KMS-11 (cell line): ENCODE measurements at regions not wholly inside any gene's neighbourhood (a gene's known extent, or its start where the extent isn't known, plus 50 kb on each side); places are given as distances from the start of the nearest gene placed in this dataset.
A peak's percentile ranks its signal among the peaks of the same experiment; 100 is the strongest.

Source experiments
- H2AFZ ChIP-seq: fragments of 200-600 bp; sonication (generic); 2 replicates; pipeline ENCODE4 v1.6.1; 2016; ENCODE audit warnings: antibody characterized with exemption, mixed run types, low read depth
- H3K27ac ChIP-seq: fragments of 200-600 bp; sonication (generic); 2 replicates; pipeline ENCODE4 v1.6.1; 2016; ENCODE audit warnings: mild to moderate bottlenecking, mixed run types
- H3K27me3 ChIP-seq: fragments of 200-600 bp; sonication (generic); 2 replicates; pipeline ENCODE4 v1.6.1; 2017; ENCODE audit warnings: mild to moderate bottlenecking, low read depth, mixed run types, moderate library complexity; ENCODE audit not compliant: insufficient read depth
- H3K36me3 ChIP-seq: fragments of 200-600 bp; sonication (generic); 2 replicates; pipeline ENCODE4 v1.6.1; 2017; ENCODE audit warnings: mild to moderate bottlenecking, mixed run types; ENCODE audit not compliant: insufficient read depth
- H3K4me1 ChIP-seq: fragments of 200-600 bp; sonication (generic); 2 replicates; pipeline ENCODE4 v1.6.1; 2016; ENCODE audit warnings: mild to moderate bottlenecking, low read depth, mixed run types; ENCODE audit not compliant: poor library complexity, severe bottlenecking
- H3K4me2 ChIP-seq: fragments of 200-600 bp; sonication (generic); 2 replicates; pipeline ENCODE4 v1.7.0; 2016; ENCODE audit warnings: mild to moderate bottlenecking, mixed run types
- H3K4me3 ChIP-seq: fragments of 200-600 bp; sonication (generic); IDR thresholded peaks from 2 replicates; pipeline ENCODE4 v1.6.1; 2017; ENCODE audit warnings: low read depth, low read length, mixed read lengths; ENCODE audit not compliant: insufficient read depth
- H3K79me2 ChIP-seq: fragments of 200-600 bp; sonication (generic); 2 replicates; pipeline ENCODE4 v1.6.1; 2016; ENCODE audit warnings: low read depth, mixed run types; ENCODE audit not compliant: insufficient read depth
- H3K9ac ChIP-seq: fragments of 200-600 bp; sonication (generic); 2 replicates; pipeline ENCODE4 v1.6.1; 2016; ENCODE audit warnings: mild to moderate bottlenecking, mixed run types
- H4K20me1 ChIP-seq: fragments of 200-600 bp; sonication (generic); 2 replicates; pipeline ENCODE4 v1.6.1; 2016; ENCODE audit warnings: mild to moderate bottlenecking, mixed run types; ENCODE audit not compliant: insufficient read depth
- TF ChIP-seq, protein P1 (sequence below): fragments of 200-600 bp; sonication (generic); conservative IDR thresholded peaks from 2 replicates; pipeline ENCODE4 v1.6.1; 2017; ENCODE audit warnings: low read depth, mild to moderate bottlenecking, antibody characterized with exemption, low read length, moderate library complexity, mixed read lengths

GRCh38 chr16:47880653-47881052, 275.1 kb downstream of the ABCC12 start:
- Histone ChIP-seq H4K20me1 (no peaks in the 10 kb centered on the region), H3K36me3 (no peaks in the 10 kb centered on the region), H3K27me3 (no peaks in the 10 kb centered on the region), H3K9ac (no peak overlapping the region), H3K4me3 (no peak overlapping the region), H3K4me1 (no peaks in the 10 kb centered on the region), H3K4me2 (no peak overlapping the region), H3K27ac (no peak overlapping the region), H3K79me2 (no peaks in the 10 kb centered on the region), H2AFZ (no peak overlapping the region)
- TF ChIP-seq, protein P1, sequence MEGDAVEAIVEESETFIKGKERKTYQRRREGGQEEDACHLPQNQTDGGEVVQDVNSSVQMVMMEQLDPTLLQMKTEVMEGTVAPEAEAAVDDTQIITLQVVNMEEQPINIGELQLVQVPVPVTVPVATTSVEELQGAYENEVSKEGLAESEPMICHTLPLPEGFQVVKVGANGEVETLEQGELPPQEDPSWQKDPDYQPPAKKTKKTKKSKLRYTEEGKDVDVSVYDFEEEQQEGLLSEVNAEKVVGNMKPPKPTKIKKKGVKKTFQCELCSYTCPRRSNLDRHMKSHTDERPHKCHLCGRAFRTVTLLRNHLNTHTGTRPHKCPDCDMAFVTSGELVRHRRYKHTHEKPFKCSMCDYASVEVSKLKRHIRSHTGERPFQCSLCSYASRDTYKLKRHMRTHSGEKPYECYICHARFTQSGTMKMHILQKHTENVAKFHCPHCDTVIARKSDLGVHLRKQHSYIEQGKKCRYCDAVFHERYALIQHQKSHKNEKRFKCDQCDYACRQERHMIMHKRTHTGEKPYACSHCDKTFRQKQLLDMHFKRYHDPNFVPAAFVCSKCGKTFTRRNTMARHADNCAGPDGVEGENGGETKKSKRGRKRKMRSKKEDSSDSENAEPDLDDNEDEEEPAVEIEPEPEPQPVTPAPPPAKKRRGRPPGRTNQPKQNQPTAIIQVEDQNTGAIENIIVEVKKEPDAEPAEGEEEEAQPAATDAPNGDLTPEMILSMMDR, result no peak

GRCh38 chr16:47877166-47877565, 278.6 kb downstream of the ABCC12 start:
- Histone ChIP-seq H3K4me3 (no peak overlapping the region), H3K36me3 (no peaks in the 10 kb centered on the region), H3K9ac (no peak overlapping the region), H2AFZ (no peak overlapping the region), H4K20me1 (no peaks in the 10 kb centered on the region), H3K79me2 (no peaks in the 10 kb centered on the region), H3K4me2 (no peak overlapping the region), H3K27ac (no peak overlapping the region), H3K27me3 (no peaks in the 10 kb centered on the region), H3K4me1 (no peaks in the 10 kb centered on the region)
- TF ChIP-seq, protein P1, result no peak

DNA sequence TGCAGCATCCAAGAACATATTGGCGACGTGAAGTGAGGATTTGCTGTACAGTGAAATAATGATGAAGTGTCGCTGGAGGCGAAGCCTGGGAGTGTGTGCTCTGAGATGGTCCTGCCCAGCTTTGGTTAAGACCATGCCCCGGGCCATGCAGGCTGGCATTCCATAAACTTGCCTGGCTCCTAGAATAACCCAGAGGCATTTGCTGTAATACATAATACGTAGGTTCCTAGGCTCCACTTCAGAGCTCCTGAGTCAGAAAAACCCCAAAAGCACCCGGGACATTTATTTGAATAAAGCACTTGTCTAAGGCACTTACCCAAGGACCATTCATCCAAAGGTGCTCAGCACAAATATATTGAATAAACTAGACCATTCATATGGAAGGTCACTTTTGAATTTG, 279.3 kb downstream of the ABCC12 start:
- Histone ChIP-seq H3K27me3 (no peaks in the 10 kb centered on the region), H3K9ac (no peak overlapping the region), H3K4me2 (no peak overlapping the region), H3K79me2 (no peaks in the 10 kb centered on the region), H2AFZ (no peak overlapping the region), H3K4me1 (no peaks in the 10 kb centered on the region), H3K27ac (no peak overlapping the region), H3K4me3 (no peak overlapping the region), H4K20me1 (no peaks in the 10 kb centered on the region), H3K36me3 (no peaks in the 10 kb centered on the region)
- TF ChIP-seq, protein P1, result no peak

- H3K79me2 ChIP-seq, result no peaks in the 10 kb centered on the region
- no peaks in the 10 kb centered on the region for H3K27me3 ChIP-seq
- H4K20me1 ChIP-seq, result no peaks in the 10 kb centered on the region
- H3K4me1 ChIP-seq, result no peaks in the 10 kb centered on the region
- H3K4me2 ChIP-seq, result no peak overlapping the region
- no peak overlapping the region for H2AFZ ChIP-seq
- H3K27ac ChIP-seq, result no peak overlapping the region
- H3K36me3 ChIP-seq, result no peaks in the 10 kb centered on the region
- H3K9ac ChIP-seq, result no peak overlapping the region
- TF ChIP-seq, protein P1, result peak; percentile 35; the same call in 1 of the 2 replicates
- no peak overlapping the region for H3K4me3 ChIP-seq
Measured at GRCh38 chr16:47873434-47873833, 282.4 kb downstream of the ABCC12 start.
